Chondrocyte (in vitro differentiated cells): ENCODE measurements at regions not wholly inside any gene's neighbourhood (a gene's known extent, or its start where the extent isn't known, plus 50 kb on each side); places are given as distances from the start of the nearest gene placed in this dataset.

Source experiments
- DNase-seq: peaks from one replicate; pipeline ENCODE4 v3.0.0; 2021; ENCODE audit warnings: mixed read lengths, low spot score
- H3K27ac Mint-ChIP-seq: one replicate; pipeline ENCODE4 v1.8.0; 2021; ENCODE audit warnings: mild to moderate bottlenecking, moderate library complexity, mixed read lengths; ENCODE audit not compliant: unreplicated experiment
- H3K27me3 Mint-ChIP-seq: 2 replicates; pipeline ENCODE4 v1.8.0; 2021; ENCODE audit warnings: low read depth, mixed read lengths
- H3K36me3 Mint-ChIP-seq: 2 replicates; pipeline ENCODE4 v1.8.0; 2021; ENCODE audit warnings: low read depth, mixed read lengths
- H3K4me1 Mint-ChIP-seq: 2 replicates; pipeline ENCODE4 v1.8.0; 2021; ENCODE audit warnings: low read depth, mild to moderate bottlenecking, mixed read lengths
- H3K4me3 Mint-ChIP-seq: one replicate; pipeline ENCODE4 v1.8.0; 2021; ENCODE audit warnings: mild to moderate bottlenecking, moderate library complexity, mixed read lengths; ENCODE audit not compliant: unreplicated experiment
- H3K9me3 Mint-ChIP-seq: 2 replicates; pipeline ENCODE4 v1.8.0; 2021; ENCODE audit warnings: low read depth, mixed read lengths
- CTCF ChIP-seq: fragments of 200-600 bp; sonication (generic); IDR thresholded peaks from 2 replicates; pipeline ENCODE4 v1.5.0; 2021; ENCODE audit warnings: antibody characterized with exemption, mild to moderate bottlenecking, moderate library complexity

GRCh38 chr12:115885040-115885690 lies 392.3 kb downstream of the MED13L start:
- no peaks in the 10 kb centered on the region for H3K9me3 Mint-ChIP-seq
- H3K36me3 Mint-ChIP-seq: no peaks in the 10 kb centered on the region
- H3K4me3 Mint-ChIP-seq: no peak overlapping the region
- no peak for TF ChIP-seq CTCF
- DNase-seq: no peak
- H3K4me1 Mint-ChIP-seq: no peaks in the 10 kb centered on the region
- H3K27me3 Mint-ChIP-seq: peaks cover 25% of the 10 kb centered on the region
- H3K27ac Mint-ChIP-seq: no peak overlapping the region

DNA sequence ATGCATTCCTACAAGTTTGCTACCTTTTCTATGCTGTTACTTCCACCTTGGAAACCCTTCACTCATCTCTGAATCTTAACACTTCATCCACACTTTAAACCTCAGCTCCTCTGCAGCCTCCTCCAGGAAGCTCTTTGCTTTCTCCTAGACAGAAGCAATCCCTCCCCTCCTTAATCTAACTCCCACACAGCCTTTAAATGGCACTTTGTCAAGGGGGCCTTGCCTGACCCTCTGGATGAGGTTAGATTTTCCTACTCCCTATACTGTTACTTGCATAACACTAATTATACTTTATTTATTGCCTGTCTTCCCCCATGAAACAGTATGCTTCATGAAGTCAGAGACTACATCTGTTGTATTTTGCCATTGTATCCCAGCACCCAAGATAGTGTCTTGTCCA lies 394.6 kb downstream of the MED13L start:
- no peak for DNase-seq
- no peak overlapping the region for H3K27ac Mint-ChIP-seq
- no peaks in the 10 kb centered on the region for H3K9me3 Mint-ChIP-seq
- H3K36me3 Mint-ChIP-seq: no peaks in the 10 kb centered on the region
- H3K27me3 Mint-ChIP-seq: peaks cover 26% of the 10 kb centered on the region
- H3K4me1 Mint-ChIP-seq: no peaks in the 10 kb centered on the region
- no peak overlapping the region for H3K4me3 Mint-ChIP-seq
- no peak for TF ChIP-seq CTCF

DNA sequence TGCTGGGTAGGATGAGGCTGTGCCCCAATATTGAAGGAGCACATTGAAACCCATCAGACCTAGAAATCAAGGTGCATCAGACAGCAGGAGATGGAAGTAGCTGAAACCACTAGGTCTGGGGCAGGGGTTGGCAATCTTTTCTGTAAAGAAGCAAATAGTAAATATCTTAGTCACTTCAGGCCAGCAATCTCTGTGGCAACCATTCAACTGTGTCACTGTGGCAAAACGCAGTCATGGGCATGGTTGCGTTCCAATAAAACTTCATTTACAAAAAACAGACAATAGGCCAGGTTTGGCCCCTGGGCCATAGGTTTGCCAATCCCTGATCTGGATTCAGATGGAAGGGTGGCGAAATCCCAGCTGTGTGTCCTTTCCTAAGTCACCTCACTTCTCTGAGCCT lies 397.3 kb downstream of the MED13L start:
- TF ChIP-seq CTCF: no peak
- no peaks in the 10 kb centered on the region for H3K4me1 Mint-ChIP-seq
- no peak for DNase-seq
- peaks cover 9% of the 10 kb centered on the region for H3K9me3 Mint-ChIP-seq
- no peak overlapping the region for H3K27ac Mint-ChIP-seq
- no peaks in the 10 kb centered on the region for H3K36me3 Mint-ChIP-seq
- no peak overlapping the region for H3K4me3 Mint-ChIP-seq
- peaks cover 26% of the 10 kb centered on the region for H3K27me3 Mint-ChIP-seq

- no peak for DNase-seq
- Mint-ChIP-seq H3K27me3 (peaks cover 30% of the 10 kb centered on the region), H3K27ac (no peak overlapping the region), H3K9me3 (peaks cover 9% of the 10 kb centered on the region), H3K4me3 (no peak overlapping the region), H3K36me3 (no peaks in the 10 kb centered on the region), H3K4me1 (no peaks in the 10 kb centered on the region)
- TF ChIP-seq CTCF: no peak
Observed at GRCh38 chr12:115879354-115879753, 398.1 kb downstream of the MED13L start.

DNA sequence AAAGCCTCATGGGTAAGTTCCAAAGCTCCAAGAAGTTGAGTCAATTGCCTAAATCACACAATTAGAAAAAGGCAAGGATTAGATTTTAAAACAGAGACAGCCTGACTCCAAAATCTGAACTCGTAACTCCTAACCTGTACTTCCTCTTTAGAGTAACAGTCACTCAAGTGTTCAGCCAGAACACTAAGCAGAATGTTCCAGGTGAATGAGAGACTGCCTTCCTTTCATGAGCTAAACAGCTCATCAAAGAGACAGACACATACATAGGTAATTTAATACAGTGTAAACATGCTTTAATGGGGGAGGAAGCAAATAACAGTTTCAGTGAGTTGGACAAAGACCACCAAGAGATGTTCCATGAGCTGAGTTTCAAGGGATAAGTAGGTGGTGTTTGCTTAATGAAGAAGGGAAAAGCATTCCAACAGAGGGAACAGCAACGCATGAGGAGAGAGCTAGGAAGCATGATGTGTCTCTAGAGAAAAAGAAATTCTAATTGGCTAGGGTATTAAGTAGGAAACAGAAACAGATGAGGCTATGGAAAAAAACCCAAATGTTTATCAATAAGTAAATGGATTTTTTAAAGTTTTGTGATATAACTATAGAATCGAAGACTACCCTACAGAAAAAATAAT lies 403.9 kb downstream of the MED13L start:
- no peak for DNase-seq
- Mint-ChIP-seq H3K27me3 (peaks cover 49% of the 10 kb centered on the region), H3K9me3 (peaks cover 9% of the 10 kb centered on the region), H3K4me3 (no peak overlapping the region), H3K36me3 (no peaks in the 10 kb centered on the region), H3K4me1 (no peaks in the 10 kb centered on the region), H3K27ac (no peak overlapping the region)
- TF ChIP-seq CTCF: no peak
